ENCODE measurements at regions not wholly inside any gene's neighbourhood (a gene's known extent, or its start where the extent isn't known, plus 50 kb on each side); places are given as distances from the start of the nearest gene placed in this dataset.

- TF ChIP-seq CTCF (IDR thresholded peaks at IDR 0.05; ENCODE audit: insufficient read depth, low read length, severe bottlenecking) = no peak
- Histone ChIP-seq H3K36me3 (ENCODE audit: control insufficient read depth, insufficient read depth, low read length) (no peaks in the 10 kb centered on the region), H3K27me3 (ENCODE audit: control insufficient read depth, insufficient read depth, low read length) (no peaks in the 10 kb centered on the region), H3K4me3 (ENCODE audit: low read depth, low read length) (no peak overlapping the region)
- no peak for FAIRE-seq
- no peak for DNase-seq (ENCODE audit: low read depth)
Observed at GRCh38 chr1:91171898-91172297, 150.1 kb upstream of the ZNF644 start.

GRCh38 chr1:91170571-91170970 is 148.7 kb upstream of the ZNF644 start:
- FAIRE-seq (no peak), DNase-seq (ENCODE audit: low read depth) (no peak)
- H3K27me3 ChIP-seq (ENCODE audit: control insufficient read depth, insufficient read depth, low read length) = no peaks in the 10 kb centered on the region
- TF ChIP-seq CTCF (IDR thresholded peaks at IDR 0.05; ENCODE audit: insufficient read depth, low read length, severe bottlenecking) = no peak
- H3K4me3 ChIP-seq (ENCODE audit: low read depth, low read length) = no peak overlapping the region
- no peaks in the 10 kb centered on the region for H3K36me3 ChIP-seq (ENCODE audit: control insufficient read depth, insufficient read depth, low read length)

- FAIRE-seq (no peak), DNase-seq (ENCODE audit: low read depth) (peak; percentile 42)
- peak; percentile 71 for TF ChIP-seq CTCF (IDR thresholded peaks at IDR 0.05; ENCODE audit: insufficient read depth, low read length, severe bottlenecking)
Observed at GRCh38 chr1:91166106-91166712, 144.4 kb upstream of the ZNF644 start.

GRCh38 chr1:91165033-91165654 is 143.3 kb upstream of the ZNF644 start:
- Histone ChIP-seq H3K36me3 (ENCODE audit: control insufficient read depth, insufficient read depth, low read length) (no peaks in the 10 kb centered on the region), H3K27me3 (ENCODE audit: control insufficient read depth, insufficient read depth, low read length) (no peaks in the 10 kb centered on the region), H3K4me3 (ENCODE audit: low read depth, low read length) (no peak overlapping the region)
- peak; percentile 36 for FAIRE-seq
- peak; percentile 36 for DNase-seq (ENCODE audit: low read depth)
- peak; percentile 98 for TF ChIP-seq CTCF (IDR thresholded peaks at IDR 0.05; ENCODE audit: insufficient read depth, low read length, severe bottlenecking)

More at GRCh38 chr1:91166106-91166712, 144.4 kb upstream of the ZNF644 start:
- H3K4me3 ChIP-seq (ENCODE audit: low read depth, low read length) = no peak overlapping the region
- no peaks in the 10 kb centered on the region for H3K36me3 ChIP-seq (ENCODE audit: control insufficient read depth, insufficient read depth, low read length)
- no peaks in the 10 kb centered on the region for H3K27me3 ChIP-seq (ENCODE audit: control insufficient read depth, insufficient read depth, low read length)

GRCh38 chr1:91162613-91163012 is 140.8 kb upstream of the ZNF644 start:
- no peak for TF ChIP-seq CTCF (IDR thresholded peaks at IDR 0.05; ENCODE audit: insufficient read depth, low read length, severe bottlenecking)
- no peak for DNase-seq (ENCODE audit: low read depth)
- H3K27me3 ChIP-seq (ENCODE audit: control insufficient read depth, insufficient read depth, low read length) = no peaks in the 10 kb centered on the region
- no peak for FAIRE-seq
- H3K4me3 ChIP-seq (ENCODE audit: low read depth, low read length) = no peak overlapping the region
- H3K36me3 ChIP-seq (ENCODE audit: control insufficient read depth, insufficient read depth, low read length) = no peaks in the 10 kb centered on the region

- DNase-seq (ENCODE audit: low read depth) (no peak), FAIRE-seq (no peak)
- Histone ChIP-seq H3K27me3 (ENCODE audit: control insufficient read depth, insufficient read depth, low read length) (no peaks in the 10 kb centered on the region), H3K4me3 (ENCODE audit: low read depth, low read length) (no peak overlapping the region), H3K36me3 (ENCODE audit: control insufficient read depth, insufficient read depth, low read length) (no peaks in the 10 kb centered on the region)
- no peak for TF ChIP-seq CTCF (IDR thresholded peaks at IDR 0.05; ENCODE audit: insufficient read depth, low read length, severe bottlenecking)
Observed at GRCh38 chr1:91161749-91162148, 139.9 kb upstream of the ZNF644 start.

Data from bronchial epithelial cell (primary cell).